Posterior vena cava (tissue), 2 donors: ENCODE measurements at regions not wholly inside any gene's neighbourhood (a gene's known extent, or its start where the extent isn't known, plus 50 kb on each side); places are given as distances from the start of the nearest gene placed in this dataset.
"Not testable (repeated sequence)": the region's sequence is repeated elsewhere in the genome, so short reads cannot be mapped to it uniquely, and the experiment has no call there.

Source experiments
- DNase-seq: peaks from one replicate; pipeline ENCODE4 v3.0.0-alpha.2; 2020; ENCODE audit warnings: low spot score
- intact Hi-C, 2 donors: fragments of 100-400 bp; cut with DNase I; formaldehyde crosslinking; loops; one replicate each; pipeline versions ENCODE4 v1.14.1 to v1.14.2; 2022 to 2023
- donor health status: DM: yes; HTN: yes; CAD: no.
- donor health status: DM: yes; HTN: yes; CAD: no.

GRCh38 chr7:57198801-57199200, 66.6 kb upstream of the ZNF479 start:
- DNase-seq = peak; percentile 29
- intact Hi-C loops = no loop called here

GRCh38 chr7:57199252-57199651, 67.0 kb upstream of the ZNF479 start:
- intact Hi-C loops = no loop called here
- DNase-seq = peak; percentile 22

GRCh38 chr7:57201021-57201894, 69.0 kb upstream of the ZNF479 start:
- DNase-seq = peak; percentile 72
- intact Hi-C loops = no loop called here

- intact Hi-C loops = no loop called here
- no peak for DNase-seq
Measured at GRCh38 chr7:57201895-57202210, 69.6 kb upstream of the ZNF479 start.

GRCh38 chr7:57202274-57202673, 70.0 kb upstream of the ZNF479 start:
- intact Hi-C loops = no loop called here
- no peak for DNase-seq

GRCh38 chr7:57203161-57203791, 71.0 kb upstream of the ZNF479 start:
- intact Hi-C loops = no loop called here
- DNase-seq = peak; percentile 68

- DNase-seq = peak; percentile 71
- intact Hi-C loops = not testable (repeated sequence)
Measured at GRCh38 chr7:57203858-57204257, 71.6 kb upstream of the ZNF479 start.

GRCh38 chr7:57204411-57204811, 72.2 kb upstream of the ZNF479 start:
- DNase-seq = peak; percentile 61

GRCh38 chr7:57205000-57205399, 72.8 kb upstream of the ZNF479 start:
- intact Hi-C loops = no loop called here
- DNase-seq = peak; percentile 54

More at GRCh38 chr7:57204411-57204811, 72.2 kb upstream of the ZNF479 start:
- intact Hi-C loops = no loop called here

- intact Hi-C loops = no loop called here
- peak; percentile 52 for DNase-seq
Measured at GRCh38 chr7:57207836-57208235, 75.6 kb upstream of the ZNF479 start.

GRCh38 chr7:57210212-57210611, 78.0 kb upstream of the ZNF479 start:
- DNase-seq = peak; percentile 45
- intact Hi-C loops = no loop called here

GRCh38 chr7:57210871-57211270, 78.6 kb upstream of the ZNF479 start:
- intact Hi-C loops = no loop called here
- DNase-seq = peak; percentile 32

GRCh38 chr7:57211428-57212100, 79.3 kb upstream of the ZNF479 start:
- DNase-seq = peak; percentile 62
- intact Hi-C loops = no loop called here

- DNase-seq = peak; percentile 38
- intact Hi-C loops = no loop called here
Measured at GRCh38 chr7:57215423-57215822, 83.2 kb upstream of the ZNF479 start.

GRCh38 chr7:57216340-57216739, 84.1 kb upstream of the ZNF479 start:
- intact Hi-C loops = no loop called here
- DNase-seq = peak; percentile 48

- peak; percentile 51 for DNase-seq
Measured at GRCh38 chr7:57218196-57218716, 86.0 kb upstream of the ZNF479 start.

GRCh38 chr7:57220746-57221145, 88.5 kb upstream of the ZNF479 start:
- peak; percentile 72 for DNase-seq
- intact Hi-C loops = no loop called here

More at GRCh38 chr7:57218196-57218716, 86.0 kb upstream of the ZNF479 start:
- intact Hi-C loops = no loop called here

GRCh38 chr7:57225666-57226065, 93.4 kb upstream of the ZNF479 start:
- intact Hi-C loops = no loop called here
- DNase-seq = no peak

- DNase-seq = peak; percentile 53
- intact Hi-C loops = not testable (repeated sequence)
Measured at GRCh38 chr7:57241236-57241635, 109.0 kb upstream of the ZNF479 start.

- intact Hi-C loops, DNase-seq: not testable (repeated sequence)
Measured at GRCh38 chr7:57243551-57243950, 111.3 kb upstream of the ZNF479 start.
